A673 (cell line): ENCODE measurements at regions not wholly inside any gene's neighbourhood (a gene's known extent, or its start where the extent isn't known, plus 50 kb on each side); places are given as distances from the start of the nearest gene placed in this dataset.
A peak's percentile ranks its signal among the peaks of the same experiment; 100 is the strongest.

Experiments
- BruUV-seq: library from RNA; stranded (reverse); fragments of 400-500 nt; replicated peaks from 2 replicates; lab custom pipeline; 2021; lab: Mats Ljungman, UMichigan
- CTCF ChIA-PET: fragments of 300-600 bp; sonication (Branson Sonifier 250); formaldehyde crosslinking; loops from one replicate; lab custom pipeline; 2022; ENCODE audit warnings: antibody characterized with exemption; lab: Charles Lee
- POLR2A ChIA-PET: fragments of 300-600 bp; sonication (Branson Sonifier 250); formaldehyde crosslinking; loops from one replicate; lab custom pipeline; 2022; ENCODE audit warnings: antibody characterized with exemption; ENCODE audit not compliant: low non-redundant PET; lab: Charles Lee
- DNase-seq: peaks from one replicate; pipeline ENCODE4 v3.0.0-alpha.2; 2015; ENCODE audit warnings: low spot score
- H3K27ac ChIP-seq: fragments of 200-600 bp; sonication (generic); 2 replicates; pipeline ENCODE4 v1.5.1; 2016; ENCODE audit warnings: mixed run types, low read depth, mild to moderate bottlenecking, mixed read lengths, antibody characterized with exemption, low read length; ENCODE audit not compliant: poor library complexity, severe bottlenecking
- H3K27me3 ChIP-seq: fragments of 200-600 bp; sonication (generic); replicated peaks from 2 replicates; pipeline ENCODE4 v1.6.1; 2017; ENCODE audit warnings: mixed run types, low read depth, mild to moderate bottlenecking, mixed read lengths, antibody characterized with exemption, low read length; ENCODE audit not compliant: insufficient read depth, poor library complexity
- H3K36me3 ChIP-seq: fragments of 200-600 bp; sonication (generic); 2 replicates; pipeline ENCODE4 v1.6.1; 2016; ENCODE audit warnings: mixed run types, mild to moderate bottlenecking, mixed read lengths, antibody characterized with exemption, low read length; ENCODE audit not compliant: insufficient read depth, poor library complexity, severe bottlenecking
- H3K4me1 ChIP-seq: fragments of 200-600 bp; sonication (generic); 2 replicates; pipeline ENCODE4 v1.6.1; 2017; ENCODE audit warnings: mixed run types, mild to moderate bottlenecking, mixed read lengths, antibody characterized with exemption, low read length; ENCODE audit not compliant: insufficient read depth, poor library complexity, severe bottlenecking
- H3K4me3 ChIP-seq: fragments of 200-600 bp; sonication (generic); 2 replicates; pipeline ENCODE4 v1.5.1; 2016; ENCODE audit warnings: low read depth, mixed run types, mild to moderate bottlenecking, mixed read lengths, low read length; ENCODE audit not compliant: poor library complexity, severe bottlenecking
- H3K9me3 ChIP-seq: fragments of 200-600 bp; sonication (generic); 2 replicates; pipeline ENCODE4 v1.6.1; 2016; ENCODE audit warnings: mixed run types, low read depth, mild to moderate bottlenecking, mixed read lengths, antibody characterized with exemption, low read length; ENCODE audit not compliant: poor library complexity, severe bottlenecking
- EZH2 ChIP-seq: fragments of 200-600 bp; sonication (generic); IDR thresholded peaks from 2 replicates; pipeline ENCODE4 v1.6.1; 2017; ENCODE audit warnings: borderline replicate concordance, low read depth, mild to moderate bottlenecking, mixed read lengths, antibody characterized with exemption, low read length; ENCODE audit not compliant: poor library complexity, severe bottlenecking
- intact Hi-C: fragments of 100-400 bp; cut with micrococcal nuclease; formaldehyde crosslinking; loops from one replicate; pipeline ENCODE4 v1.10.0; 2022; ENCODE audit not compliant: unreplicated experiment
- TF ChIP-seq, protein P1 (sequence below): fragments of 300-800, 200-600 bp; sonication (generic); conservative IDR thresholded peaks from 2 replicates; pipeline ENCODE4 v1.5.1; 2017; ENCODE audit warnings: low read depth, mild to moderate bottlenecking, antibody characterized with exemption, low read length, moderate library complexity, mixed read lengths

DNA sequence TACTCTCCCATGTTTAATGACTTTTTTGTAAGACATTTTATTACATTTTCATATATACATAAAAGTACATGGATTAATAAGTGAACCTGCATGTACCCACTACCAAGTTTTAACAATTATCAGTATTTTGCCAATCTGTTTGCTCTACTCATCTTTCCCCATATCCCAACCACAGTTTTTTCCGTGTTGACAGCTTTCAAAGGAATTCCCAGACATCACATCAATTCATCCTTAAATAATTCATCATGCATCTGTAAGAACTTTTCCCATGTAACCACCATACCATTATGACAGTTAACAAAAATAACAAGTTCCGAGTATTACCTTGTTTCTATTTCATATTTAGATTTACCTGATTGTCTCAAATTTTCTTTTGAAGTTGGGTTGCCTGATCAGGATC lies 436.7 kb downstream of the PDCD6IP start:
- no peak for DNase-seq
- Histone ChIP-seq H3K27ac (no peak overlapping the region), H3K4me1 (peaks cover 30% of the 10 kb centered on the region), H3K27me3 (no peaks in the 10 kb centered on the region), H3K4me3 (no peak overlapping the region), H3K9me3 (no peaks in the 10 kb centered on the region), H3K36me3 (no peaks in the 10 kb centered on the region)
- BruUV-seq: no TSS peak
- POLR2A ChIA-PET: interaction anchor here (0.6 kb wide), 1 partner anchor 414 kb away, joined by 3 read pairs; no protein-coding TSS in a partner anchor
- CTCF ChIA-PET: no interaction called here
- TF ChIP-seq, protein P1, sequence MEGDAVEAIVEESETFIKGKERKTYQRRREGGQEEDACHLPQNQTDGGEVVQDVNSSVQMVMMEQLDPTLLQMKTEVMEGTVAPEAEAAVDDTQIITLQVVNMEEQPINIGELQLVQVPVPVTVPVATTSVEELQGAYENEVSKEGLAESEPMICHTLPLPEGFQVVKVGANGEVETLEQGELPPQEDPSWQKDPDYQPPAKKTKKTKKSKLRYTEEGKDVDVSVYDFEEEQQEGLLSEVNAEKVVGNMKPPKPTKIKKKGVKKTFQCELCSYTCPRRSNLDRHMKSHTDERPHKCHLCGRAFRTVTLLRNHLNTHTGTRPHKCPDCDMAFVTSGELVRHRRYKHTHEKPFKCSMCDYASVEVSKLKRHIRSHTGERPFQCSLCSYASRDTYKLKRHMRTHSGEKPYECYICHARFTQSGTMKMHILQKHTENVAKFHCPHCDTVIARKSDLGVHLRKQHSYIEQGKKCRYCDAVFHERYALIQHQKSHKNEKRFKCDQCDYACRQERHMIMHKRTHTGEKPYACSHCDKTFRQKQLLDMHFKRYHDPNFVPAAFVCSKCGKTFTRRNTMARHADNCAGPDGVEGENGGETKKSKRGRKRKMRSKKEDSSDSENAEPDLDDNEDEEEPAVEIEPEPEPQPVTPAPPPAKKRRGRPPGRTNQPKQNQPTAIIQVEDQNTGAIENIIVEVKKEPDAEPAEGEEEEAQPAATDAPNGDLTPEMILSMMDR: no peak
- TF ChIP-seq EZH2: no peak
- intact Hi-C loops: no loop called here

DNA sequence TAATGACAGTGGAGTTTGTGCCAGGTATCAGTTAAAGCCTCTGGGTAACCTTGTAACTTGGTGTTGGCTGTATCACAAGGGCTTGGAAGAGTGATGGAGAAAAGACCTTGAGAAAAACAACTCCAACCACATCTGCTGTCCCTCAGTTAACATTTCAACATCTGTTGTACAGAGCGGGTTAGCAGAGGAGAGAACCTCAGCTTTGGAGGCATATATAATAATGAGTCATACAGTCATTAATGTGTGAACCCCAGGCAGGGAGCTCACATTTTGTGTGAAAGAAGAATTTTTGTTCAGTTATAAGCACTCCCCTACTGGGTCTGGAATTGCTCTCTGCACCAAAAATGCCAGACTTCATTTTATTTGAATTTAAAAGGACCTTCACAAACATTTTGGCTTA lies 439.5 kb downstream of the PDCD6IP start:
- Histone ChIP-seq H3K4me1 (peaks cover 33% of the 10 kb centered on the region), H3K4me3 (no peak overlapping the region), H3K27me3 (no peaks in the 10 kb centered on the region), H3K36me3 (no peaks in the 10 kb centered on the region), H3K27ac (peak overlapping the region; percentile 21), H3K9me3 (no peaks in the 10 kb centered on the region)
- ChIA-PET POLR2A (no interaction called here), CTCF (interaction anchor here (0.7 to 1.0 kb wide), 2 partner anchors 22 to 189 kb away, joined by 3 to 4 read pairs; no protein-coding TSS in a partner anchor)
- no peak for TF ChIP-seq EZH2
- TF ChIP-seq, protein P1: no peak
- peak; percentile 80 for DNase-seq
- intact Hi-C loops: no loop called here
- BruUV-seq: no TSS peak

DNA sequence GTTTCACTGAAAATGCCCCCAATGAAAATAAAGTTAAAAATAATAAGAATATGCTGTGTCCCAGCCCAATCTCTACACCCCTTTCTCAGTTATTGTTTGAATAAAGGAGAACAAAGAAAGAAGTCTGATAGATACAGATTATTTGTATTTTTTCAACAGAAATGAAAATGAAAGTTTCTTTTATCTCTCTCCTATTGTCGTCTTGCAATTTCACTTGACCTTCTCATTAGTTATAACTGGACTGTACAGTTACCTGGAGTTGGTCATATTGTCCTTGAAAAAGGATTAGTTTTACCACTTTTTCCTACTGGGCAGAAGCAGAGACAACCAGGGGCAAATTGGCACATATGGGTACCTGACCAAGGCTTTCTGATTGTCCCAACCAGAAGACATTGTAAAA lies 440.0 kb downstream of the PDCD6IP start:
- Histone ChIP-seq H3K4me3 (no peak overlapping the region), H3K27ac (peak overlapping the region; percentile 0), H3K27me3 (no peaks in the 10 kb centered on the region), H3K36me3 (no peaks in the 10 kb centered on the region), H3K4me1 (peaks cover 33% of the 10 kb centered on the region), H3K9me3 (no peaks in the 10 kb centered on the region)
- ChIA-PET POLR2A (no interaction called here), CTCF (interaction anchor here (1.0 kb wide), 1 partner anchor 22 kb away, joined by 4 read pairs; no protein-coding TSS in a partner anchor)
- intact Hi-C loops: no loop called here
- TF ChIP-seq, protein P1: no peak
- no peak for TF ChIP-seq EZH2
- no TSS peak for BruUV-seq
- DNase-seq: no peak
